ENCODE measurements at regions not wholly inside any gene's neighbourhood (a gene's known extent, or its start where the extent isn't known, plus 50 kb on each side); places are given as distances from the start of the nearest gene placed in this dataset.

DNA sequence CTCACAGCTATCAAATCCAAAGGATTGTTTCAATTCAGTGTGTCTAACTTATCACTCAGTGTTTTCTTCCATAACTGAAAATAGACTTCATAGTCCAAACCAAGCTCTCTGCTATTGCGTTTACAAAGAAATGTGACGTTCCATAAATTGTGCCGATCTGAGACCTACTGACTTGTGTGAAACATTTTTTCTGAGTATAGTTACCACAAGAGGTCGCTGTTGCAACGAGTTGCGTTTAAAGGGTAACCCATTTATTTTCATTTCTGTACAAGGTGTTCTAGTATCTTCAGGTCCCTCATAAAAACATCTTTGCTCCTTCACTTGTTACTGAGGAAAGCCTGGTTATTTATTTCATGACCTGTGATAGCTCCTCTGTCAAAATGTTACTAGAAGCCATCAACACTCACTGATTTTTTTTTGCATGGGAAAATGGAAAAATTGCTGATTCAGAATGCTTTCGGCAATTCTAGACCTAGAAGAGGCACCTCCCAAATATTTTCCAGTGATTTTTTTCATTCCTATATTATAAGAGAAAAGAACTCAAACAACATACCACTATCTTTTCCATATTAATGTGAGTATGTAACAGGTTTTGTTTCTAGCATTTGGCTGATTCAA is 60.9 kb upstream of the OR4E1 start:
- TF ChIP-seq, protein P1, sequence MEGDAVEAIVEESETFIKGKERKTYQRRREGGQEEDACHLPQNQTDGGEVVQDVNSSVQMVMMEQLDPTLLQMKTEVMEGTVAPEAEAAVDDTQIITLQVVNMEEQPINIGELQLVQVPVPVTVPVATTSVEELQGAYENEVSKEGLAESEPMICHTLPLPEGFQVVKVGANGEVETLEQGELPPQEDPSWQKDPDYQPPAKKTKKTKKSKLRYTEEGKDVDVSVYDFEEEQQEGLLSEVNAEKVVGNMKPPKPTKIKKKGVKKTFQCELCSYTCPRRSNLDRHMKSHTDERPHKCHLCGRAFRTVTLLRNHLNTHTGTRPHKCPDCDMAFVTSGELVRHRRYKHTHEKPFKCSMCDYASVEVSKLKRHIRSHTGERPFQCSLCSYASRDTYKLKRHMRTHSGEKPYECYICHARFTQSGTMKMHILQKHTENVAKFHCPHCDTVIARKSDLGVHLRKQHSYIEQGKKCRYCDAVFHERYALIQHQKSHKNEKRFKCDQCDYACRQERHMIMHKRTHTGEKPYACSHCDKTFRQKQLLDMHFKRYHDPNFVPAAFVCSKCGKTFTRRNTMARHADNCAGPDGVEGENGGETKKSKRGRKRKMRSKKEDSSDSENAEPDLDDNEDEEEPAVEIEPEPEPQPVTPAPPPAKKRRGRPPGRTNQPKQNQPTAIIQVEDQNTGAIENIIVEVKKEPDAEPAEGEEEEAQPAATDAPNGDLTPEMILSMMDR (conservative IDR thresholded peaks at IDR 0.05; ENCODE audit: low read depth, low read length) = peak; percentile 51
- TF ChIP-seq MAZ (IDR thresholded peaks at IDR 0.05; ENCODE audit: borderline replicate concordance, low read depth, low read length) (no peak), RFX5 (IDR thresholded peaks at IDR 0.05; ENCODE audit: low read depth, low read length) (no peak), POLR2A (IDR thresholded peaks at IDR 0.05; ENCODE audit: low read depth, low read length) (no peak), MAFK (IDR thresholded peaks at IDR 0.05; ENCODE audit: low read depth, low read length) (no peak), RCOR1 (IDR thresholded peaks at IDR 0.05; ENCODE audit: insufficient replicate concordance, low read length) (no peak), FOS (IDR thresholded peaks at IDR 0.05; ENCODE audit: low read depth, low read length) (no peak), SMC3 (IDR thresholded peaks at IDR 0.05; ENCODE audit: low read depth, low read length) (no peak), NFE2L2 (IDR thresholded peaks at IDR 0.05; ENCODE audit: low read depth, low read length) (no peak)
- TF ChIP-seq, protein P2, sequence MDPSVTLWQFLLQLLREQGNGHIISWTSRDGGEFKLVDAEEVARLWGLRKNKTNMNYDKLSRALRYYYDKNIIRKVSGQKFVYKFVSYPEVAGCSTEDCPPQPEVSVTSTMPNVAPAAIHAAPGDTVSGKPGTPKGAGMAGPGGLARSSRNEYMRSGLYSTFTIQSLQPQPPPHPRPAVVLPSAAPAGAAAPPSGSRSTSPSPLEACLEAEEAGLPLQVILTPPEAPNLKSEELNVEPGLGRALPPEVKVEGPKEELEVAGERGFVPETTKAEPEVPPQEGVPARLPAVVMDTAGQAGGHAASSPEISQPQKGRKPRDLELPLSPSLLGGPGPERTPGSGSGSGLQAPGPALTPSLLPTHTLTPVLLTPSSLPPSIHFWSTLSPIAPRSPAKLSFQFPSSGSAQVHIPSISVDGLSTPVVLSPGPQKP (IDR thresholded peaks at IDR 0.05; ENCODE audit: borderline replicate concordance, low read depth, low read length) = no peak
- TF ChIP-seq, protein P3, sequence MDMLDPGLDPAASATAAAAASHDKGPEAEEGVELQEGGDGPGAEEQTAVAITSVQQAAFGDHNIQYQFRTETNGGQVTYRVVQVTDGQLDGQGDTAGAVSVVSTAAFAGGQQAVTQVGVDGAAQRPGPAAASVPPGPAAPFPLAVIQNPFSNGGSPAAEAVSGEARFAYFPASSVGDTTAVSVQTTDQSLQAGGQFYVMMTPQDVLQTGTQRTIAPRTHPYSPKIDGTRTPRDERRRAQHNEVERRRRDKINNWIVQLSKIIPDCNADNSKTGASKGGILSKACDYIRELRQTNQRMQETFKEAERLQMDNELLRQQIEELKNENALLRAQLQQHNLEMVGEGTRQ (IDR thresholded peaks at IDR 0.05; ENCODE audit: low read depth, low read length) = no peak

Data from IMR-90 (cell line).